ENCODE measurements at regions not wholly inside any gene's neighbourhood (a gene's known extent, or its start where the extent isn't known, plus 50 kb on each side); places are given as distances from the start of the nearest gene placed in this dataset.

- Histone ChIP-seq H3K27ac (peak overlapping the region in 7 of 21 experiments; percentile 20 to 79 (median 47)), H3K4me3 (no peak overlapping the region)
These were observed 302.9 kb downstream of the TLE3 start for GRCh38 chr15:69794645-69795469.

DNA sequence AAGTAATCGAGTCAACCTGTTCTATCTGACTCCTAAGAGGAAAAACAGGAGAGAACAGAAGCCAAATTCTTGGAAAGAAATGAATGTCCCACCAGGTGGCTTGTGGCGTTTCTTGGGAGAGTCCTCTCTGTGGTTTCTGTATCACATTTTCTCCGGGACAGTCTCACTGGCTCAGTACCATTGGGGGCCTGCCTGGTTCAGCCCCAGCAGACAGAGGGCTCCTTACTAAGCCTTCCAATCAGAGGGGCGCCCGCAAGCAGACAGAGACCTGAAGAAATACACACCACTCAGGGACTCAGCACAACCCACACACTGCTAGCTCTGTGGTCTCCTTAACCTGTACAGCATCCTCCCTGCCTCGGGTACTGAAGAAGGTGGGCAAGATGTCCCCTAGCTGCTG, 302.1 kb downstream of the TLE3 start:
- Histone ChIP-seq H3K4me3 (no peak overlapping the region), H3K27ac (peak overlapping the region in 2 of 21 experiments; percentile 78 to 79)

GRCh38 chr15:69797051-69797595, 300.6 kb downstream of the TLE3 start:
- H3K27ac ChIP-seq: no peak overlapping the region
- H3K4me3 ChIP-seq: no peak overlapping the region

- H3K27ac ChIP-seq: no peak overlapping the region
- H3K4me3 ChIP-seq: no peak overlapping the region
These were observed 300.1 kb downstream of the TLE3 start for GRCh38 chr15:69797615-69798014.

GRCh38 chr15:69798481-69799250, 299.1 kb downstream of the TLE3 start:
- H3K4me3 ChIP-seq: no peak overlapping the region
- peak overlapping the region in 3 of 21 experiments; percentile 27 to 39 (median 31) for H3K27ac ChIP-seq

DNA sequence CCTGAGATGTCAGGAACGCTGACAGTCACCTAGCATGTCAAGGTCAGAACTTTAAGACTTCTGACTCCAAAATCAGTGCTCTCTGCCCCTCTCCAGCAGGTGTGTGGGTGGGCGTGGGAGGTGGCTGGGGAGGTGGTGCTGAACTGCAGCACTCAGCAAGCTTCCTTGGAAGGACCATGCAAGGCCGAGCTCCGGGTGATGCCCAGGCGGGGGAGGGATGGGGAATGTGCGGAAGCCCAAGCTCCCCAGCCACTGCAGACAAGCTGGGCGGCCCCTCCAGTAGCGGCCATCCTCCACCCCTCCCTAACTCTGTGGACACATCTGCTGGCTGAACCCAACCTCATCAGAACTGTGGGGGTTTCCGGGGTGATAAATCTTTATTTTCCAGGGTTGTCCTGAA, 296.6 kb downstream of the TLE3 start:
- Histone ChIP-seq H3K27ac (no peak overlapping the region), H3K4me3 (no peak overlapping the region)

DNA sequence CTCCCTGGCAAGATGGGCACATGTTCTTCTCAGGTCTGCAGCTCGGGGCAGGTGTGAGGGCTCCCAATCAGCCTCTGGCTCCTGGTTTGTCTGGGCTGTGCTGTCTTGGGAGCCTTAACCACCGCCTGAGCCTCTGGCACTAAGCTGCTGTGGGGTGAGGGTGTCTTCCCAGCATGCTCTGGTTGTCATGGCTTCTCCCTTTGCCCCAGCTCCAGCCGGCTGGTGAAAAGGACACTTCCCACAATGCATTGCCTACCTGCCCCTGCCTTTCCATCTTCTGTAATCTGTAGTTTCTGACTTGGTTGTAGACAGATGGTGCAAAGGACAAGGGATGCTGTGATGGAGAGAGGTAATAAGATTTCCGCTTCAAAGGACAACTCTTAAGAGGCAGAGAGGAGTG, 295.3 kb downstream of the TLE3 start:
- no peak overlapping the region for H3K4me3 ChIP-seq
- no peak overlapping the region for H3K27ac ChIP-seq

DNA sequence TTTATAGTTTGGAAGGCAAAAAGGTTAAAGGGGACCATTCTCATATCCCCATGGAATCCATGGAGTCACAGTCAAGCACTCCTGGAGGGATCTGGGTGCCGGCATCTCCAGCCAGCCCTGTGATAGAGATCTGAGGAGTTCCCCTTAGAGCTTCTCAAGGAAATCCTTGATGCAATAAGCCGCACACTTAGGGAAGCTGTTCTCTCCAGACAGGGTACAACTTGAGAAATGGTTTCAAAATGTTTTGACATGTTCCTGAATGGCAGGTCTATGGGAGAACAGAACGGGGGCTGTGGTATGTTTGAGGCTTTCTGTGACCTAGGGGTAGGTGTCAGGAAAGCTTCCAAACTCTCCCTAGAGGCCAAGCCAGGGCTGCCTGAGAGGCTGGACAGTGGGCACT, 292.9 kb downstream of the TLE3 start:
- Histone ChIP-seq H3K4me3 (no peak overlapping the region), H3K27ac (peak overlapping the region in 4 of 21 experiments; percentile 14 to 55 (median 44))

- no peak overlapping the region for H3K4me3 ChIP-seq
- peak overlapping the region in 5 of 21 experiments; percentile 14 to 55 (median 44) for H3K27ac ChIP-seq
These were observed 292.3 kb downstream of the TLE3 start for GRCh38 chr15:69805248-69805953.

GRCh38 chr15:69806287-69806915, 291.3 kb downstream of the TLE3 start:
- no peak overlapping the region for H3K4me3 ChIP-seq
- peak overlapping the region in 1 of 21 experiments; percentile 39 for H3K27ac ChIP-seq

- Histone ChIP-seq H3K27ac (no peak overlapping the region), H3K4me3 (no peak overlapping the region)
These were observed 290.0 kb downstream of the TLE3 start for GRCh38 chr15:69807721-69808120.

DNA sequence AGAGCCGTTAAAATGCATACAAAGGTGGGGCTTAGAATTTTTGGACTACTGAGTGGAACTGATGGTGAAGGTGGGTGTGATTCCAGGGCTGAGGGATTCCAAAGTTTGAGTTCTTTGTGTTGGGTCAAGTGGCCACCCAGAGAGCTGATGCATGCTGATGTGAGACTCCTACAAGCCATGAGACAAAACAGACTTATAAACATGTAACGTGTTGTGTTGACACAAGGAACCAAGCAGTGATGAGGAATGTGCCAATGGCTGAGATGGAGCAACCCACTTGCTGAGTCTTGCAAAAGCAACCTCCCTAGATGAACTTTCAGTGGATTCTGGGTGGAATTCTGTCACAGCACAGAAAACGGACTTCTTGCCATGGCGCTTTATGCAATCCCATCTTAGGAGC, 289.0 kb downstream of the TLE3 start:
- Histone ChIP-seq H3K4me3 (no peak overlapping the region), H3K27ac (peak overlapping the region in 1 of 21 experiments; percentile 18)

- no peak overlapping the region for H3K4me3 ChIP-seq
- peak overlapping the region in 1 of 21 experiments; percentile 18 for H3K27ac ChIP-seq
These were observed 288.3 kb downstream of the TLE3 start for GRCh38 chr15:69809421-69809820.

- Histone ChIP-seq H3K27ac (no peak overlapping the region), H3K4me3 (no peak overlapping the region)
These were observed 287.0 kb downstream of the TLE3 start for GRCh38 chr15:69810431-69811354.

DNA sequence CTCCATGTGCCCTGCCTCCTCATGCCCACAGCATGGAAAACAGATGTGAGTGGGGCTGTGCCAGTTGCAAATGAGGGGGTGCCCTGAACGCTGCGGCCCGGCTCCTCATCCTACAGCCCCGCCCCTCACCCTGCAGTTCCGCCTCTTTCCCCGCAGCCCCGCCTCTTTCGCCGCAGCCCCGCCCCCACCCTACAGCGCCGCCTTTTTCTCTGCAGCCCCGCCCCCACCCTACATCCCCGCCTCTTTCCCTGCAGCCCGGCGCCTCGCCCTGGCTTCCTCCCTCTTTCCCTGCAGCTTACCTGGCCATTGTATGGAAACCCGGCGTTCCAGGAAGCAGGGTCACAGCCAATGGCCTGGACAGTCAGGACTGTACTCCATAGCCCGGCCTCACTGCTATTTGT, 284.9 kb downstream of the TLE3 start:
- Histone ChIP-seq H3K4me3 (no peak overlapping the region), H3K27ac (no peak overlapping the region)

DNA sequence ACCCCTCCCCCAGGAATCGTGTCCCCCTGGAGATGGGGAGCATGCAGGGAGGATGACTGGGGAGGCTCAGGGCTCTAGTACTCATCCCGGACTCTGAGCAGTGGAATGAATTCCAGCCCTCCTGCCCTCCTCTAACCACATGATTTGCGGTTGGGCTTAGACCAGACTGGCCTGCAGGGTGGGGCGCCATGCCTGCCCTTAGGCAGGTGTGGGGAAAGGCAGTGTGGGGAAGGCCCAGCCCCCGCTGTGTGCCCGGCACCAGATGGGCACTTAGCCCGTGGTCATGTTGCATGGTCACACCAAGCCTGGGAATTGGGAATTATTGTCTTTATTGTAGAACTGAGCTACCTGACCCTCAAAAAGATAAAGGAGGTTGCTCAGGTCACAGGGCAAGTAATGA, 283.8 kb downstream of the TLE3 start:
- Histone ChIP-seq H3K27ac (no peak overlapping the region), H3K4me3 (no peak overlapping the region)

- Histone ChIP-seq H3K4me3 (no peak overlapping the region), H3K27ac (no peak overlapping the region)
These were observed 282.8 kb downstream of the TLE3 start for GRCh38 chr15:69814932-69815331.

GRCh38 chr15:69815793-69816192, 281.9 kb downstream of the TLE3 start:
- H3K4me3 ChIP-seq: no peak overlapping the region
- no peak overlapping the region for H3K27ac ChIP-seq

GRCh38 chr15:69816522-69816921, 281.2 kb downstream of the TLE3 start:
- no peak overlapping the region for H3K27ac ChIP-seq
- H3K4me3 ChIP-seq: no peak overlapping the region

Data from skin epidermis (tissue), 12 donors.